ENCODE measurements at regions not wholly inside any gene's neighbourhood (a gene's known extent, or its start where the extent isn't known, plus 50 kb on each side); places are given as distances from the start of the nearest gene placed in this dataset.

DNA sequence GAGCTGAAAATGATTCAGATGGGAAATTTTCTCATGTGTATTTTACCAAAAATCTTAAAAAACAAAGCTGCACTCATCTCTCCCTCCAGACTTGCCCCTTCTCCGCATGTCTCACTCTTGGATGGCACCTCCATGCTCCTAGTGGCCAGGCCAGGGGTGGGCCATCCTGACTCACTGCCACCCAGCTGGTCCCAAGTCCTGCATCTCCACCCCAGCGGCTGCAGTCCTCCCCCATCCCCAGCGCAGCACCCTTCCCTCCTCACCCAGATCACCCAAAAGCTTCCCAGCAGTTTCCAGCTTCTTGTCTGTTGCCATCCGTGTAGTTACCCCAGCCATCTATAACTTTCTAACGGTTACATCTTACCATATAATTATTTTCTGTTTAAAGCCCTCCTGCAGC lies 53.0 kb upstream of the INSIG1 start:
- H3K36me3 ChIP-seq = no peaks in the 10 kb centered on the region
- DNase-seq (ENCODE audit: extremely low spot score) = no peak
- H3K4me3 ChIP-seq = no peak overlapping the region
- H3K9me3 ChIP-seq = no peaks in the 10 kb centered on the region
- intact Hi-C loops (cut with DNase I) = no loop called here
- no peak for TF ChIP-seq POLR2AphosphoS5 (IDR thresholded peaks at IDR 0.05)
- no peak for TF ChIP-seq POLR2A (IDR thresholded peaks at IDR 0.05; ENCODE audit: low read depth)
- no peak for TF ChIP-seq EP300 (IDR thresholded peaks at IDR 0.05)
- TF ChIP-seq, protein P1, sequence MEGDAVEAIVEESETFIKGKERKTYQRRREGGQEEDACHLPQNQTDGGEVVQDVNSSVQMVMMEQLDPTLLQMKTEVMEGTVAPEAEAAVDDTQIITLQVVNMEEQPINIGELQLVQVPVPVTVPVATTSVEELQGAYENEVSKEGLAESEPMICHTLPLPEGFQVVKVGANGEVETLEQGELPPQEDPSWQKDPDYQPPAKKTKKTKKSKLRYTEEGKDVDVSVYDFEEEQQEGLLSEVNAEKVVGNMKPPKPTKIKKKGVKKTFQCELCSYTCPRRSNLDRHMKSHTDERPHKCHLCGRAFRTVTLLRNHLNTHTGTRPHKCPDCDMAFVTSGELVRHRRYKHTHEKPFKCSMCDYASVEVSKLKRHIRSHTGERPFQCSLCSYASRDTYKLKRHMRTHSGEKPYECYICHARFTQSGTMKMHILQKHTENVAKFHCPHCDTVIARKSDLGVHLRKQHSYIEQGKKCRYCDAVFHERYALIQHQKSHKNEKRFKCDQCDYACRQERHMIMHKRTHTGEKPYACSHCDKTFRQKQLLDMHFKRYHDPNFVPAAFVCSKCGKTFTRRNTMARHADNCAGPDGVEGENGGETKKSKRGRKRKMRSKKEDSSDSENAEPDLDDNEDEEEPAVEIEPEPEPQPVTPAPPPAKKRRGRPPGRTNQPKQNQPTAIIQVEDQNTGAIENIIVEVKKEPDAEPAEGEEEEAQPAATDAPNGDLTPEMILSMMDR (IDR thresholded peaks at IDR 0.05) = no peak
- H3K27me3 ChIP-seq = peaks cover 0 to 5% (median 0%) of the 10 kb centered on the region in 4 donors
- WGBS = 88% methylated on average over 5 of the region's 5 CpGs
- no peaks in the 10 kb centered on the region for H3K4me1 ChIP-seq
- no peak overlapping the region for H3K27ac ChIP-seq (replicated peaks in 1 of 4)

DNA sequence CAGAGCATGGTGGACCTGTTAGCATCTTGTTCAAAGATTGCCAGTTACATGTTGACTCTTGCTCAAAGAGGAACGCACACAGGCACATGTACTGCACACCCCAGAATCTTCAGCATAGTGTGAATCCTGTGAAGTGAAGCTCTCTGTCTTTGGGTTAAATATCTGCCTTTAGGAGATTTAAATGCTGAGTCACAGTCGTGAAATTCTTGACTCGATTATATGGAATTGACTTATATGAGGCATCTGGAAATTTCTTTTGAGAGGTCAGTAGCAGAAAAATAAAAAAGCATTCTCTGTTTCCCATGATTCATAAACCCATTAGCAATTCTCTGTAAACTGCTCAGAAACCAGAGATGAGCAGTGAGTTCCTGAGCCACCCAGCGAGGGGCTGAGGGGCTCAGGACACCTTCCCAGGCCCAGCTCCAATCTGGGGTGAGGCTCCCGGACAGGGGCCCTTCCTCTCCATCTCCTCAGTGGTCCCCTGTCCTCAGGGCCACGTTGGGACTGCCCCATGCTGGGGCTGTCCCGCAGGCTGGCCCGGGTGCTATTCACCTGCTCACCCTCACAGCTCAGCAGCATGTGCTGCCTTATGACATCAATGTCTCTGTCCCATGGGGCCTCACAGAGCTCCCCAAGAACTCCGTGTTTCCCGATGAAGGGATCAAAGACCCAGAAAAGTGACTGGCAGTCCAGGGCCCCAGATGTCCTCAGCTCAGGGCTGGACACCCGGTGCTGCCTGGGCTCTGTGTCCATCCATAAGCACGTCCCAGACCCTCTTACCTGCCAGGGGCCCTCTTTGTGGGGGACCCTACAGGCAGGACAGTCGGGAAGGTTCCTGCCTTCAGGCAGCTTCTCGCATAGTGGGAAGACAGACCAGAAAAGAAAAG lies 50.0 kb upstream of the INSIG1 start:
- Histone ChIP-seq H3K27ac (replicated peaks in 1 of 4) (no peak overlapping the region), H3K4me3 (no peak overlapping the region), H3K9me3 (no peaks in the 10 kb centered on the region), H3K27me3 (peaks cover 0 to 31% (median 0%) of the 10 kb centered on the region in 4 donors), H3K4me1 (no peaks in the 10 kb centered on the region), H3K36me3 (no peaks in the 10 kb centered on the region)
- TF ChIP-seq POLR2AphosphoS5 (IDR thresholded peaks at IDR 0.05) (no peak), EP300 (IDR thresholded peaks at IDR 0.05) (no peak), POLR2A (IDR thresholded peaks at IDR 0.05; ENCODE audit: low read depth) (no peak)
- TF ChIP-seq, protein P1 (IDR thresholded peaks at IDR 0.05) = no peak
- 82% methylated on average over 14 of the region's 14 CpGs for WGBS
- DNase-seq (ENCODE audit: extremely low spot score) = no peak
- intact Hi-C loops (cut with DNase I) = no loop called here
